ENCODE measurements at regions not wholly inside any gene's neighbourhood (a gene's known extent, or its start where the extent isn't known, plus 50 kb on each side); places are given as distances from the start of the nearest gene placed in this dataset.

GRCh38 chr4:135731682-135732081 is 1530.1 kb upstream of the PABPC4L start:
- TF ChIP-seq MAX (IDR thresholded peaks at IDR 0.05) = no peak
- TF ChIP-seq RAD21 (IDR thresholded peaks at IDR 0.05; ENCODE audit: low read depth) = no peak
- no peak for TF ChIP-seq REST (IDR thresholded peaks at IDR 0.05; ENCODE audit: low read depth)
- no peak for TF ChIP-seq TAF1 (IDR thresholded peaks at IDR 0.05; ENCODE audit: low read depth)
- TF ChIP-seq EP300 (IDR thresholded peaks at IDR 0.05; ENCODE audit: borderline replicate concordance) = no peak
- TF ChIP-seq TEAD4 (IDR thresholded peaks at IDR 0.05) = no peak
- no peak for TF ChIP-seq CEBPB (IDR thresholded peaks at IDR 0.05)
- no peak for TF ChIP-seq USF1 (IDR thresholded peaks at IDR 0.05)
- no peak for TF ChIP-seq YY1 (IDR thresholded peaks at IDR 0.05; ENCODE audit: low read depth)
- no peak for TF ChIP-seq EGR1 (IDR thresholded peaks at IDR 0.05)
- no peak for TF ChIP-seq CREB1 (IDR thresholded peaks at IDR 0.05; ENCODE audit: low read depth)

Data from Ishikawa (cell line).